GM18909 (cell line): ENCODE measurements at regions not wholly inside any gene's neighbourhood (a gene's known extent, or its start where the extent isn't known, plus 50 kb on each side); places are given as distances from the start of the nearest gene placed in this dataset.
A peak's percentile ranks its signal among the peaks of the same experiment; 100 is the strongest.

Experiments used
- ATAC-seq: cut with Tn5 transposase; IDR thresholded peaks from one replicate; pipeline ENCODE4 v1.9.1; 2021; ENCODE audit warnings: mild to moderate bottlenecking; ENCODE audit not compliant: unreplicated experiment, poor library complexity

- no peak for ATAC-seq
Observed at GRCh38 chr5:61680247-61680646, 348.2 kb downstream of the ZSWIM6 start.

GRCh38 chr5:61683148-61683547 is 351.1 kb downstream of the ZSWIM6 start:
- no peak for ATAC-seq

DNA sequence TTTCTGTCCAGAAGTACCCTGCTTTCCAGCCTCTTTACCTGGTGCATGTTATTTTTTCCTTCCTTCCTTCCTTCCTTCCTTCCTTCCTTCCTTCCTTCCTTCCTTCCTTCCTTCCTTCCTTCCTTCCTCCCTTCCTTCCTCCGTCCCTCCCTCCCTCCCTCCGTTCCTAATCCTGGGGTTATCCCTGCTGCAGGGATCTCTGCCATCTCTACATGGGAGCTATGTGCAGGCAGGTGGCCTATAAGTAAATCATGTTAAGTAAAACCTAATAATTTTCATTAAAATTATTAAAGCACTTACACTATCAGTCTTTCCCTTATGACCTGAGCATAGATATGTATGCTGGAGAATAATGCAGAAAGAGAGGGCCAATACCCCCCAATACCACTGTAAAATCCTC is 351.9 kb downstream of the ZSWIM6 start:
- no peak for ATAC-seq

DNA sequence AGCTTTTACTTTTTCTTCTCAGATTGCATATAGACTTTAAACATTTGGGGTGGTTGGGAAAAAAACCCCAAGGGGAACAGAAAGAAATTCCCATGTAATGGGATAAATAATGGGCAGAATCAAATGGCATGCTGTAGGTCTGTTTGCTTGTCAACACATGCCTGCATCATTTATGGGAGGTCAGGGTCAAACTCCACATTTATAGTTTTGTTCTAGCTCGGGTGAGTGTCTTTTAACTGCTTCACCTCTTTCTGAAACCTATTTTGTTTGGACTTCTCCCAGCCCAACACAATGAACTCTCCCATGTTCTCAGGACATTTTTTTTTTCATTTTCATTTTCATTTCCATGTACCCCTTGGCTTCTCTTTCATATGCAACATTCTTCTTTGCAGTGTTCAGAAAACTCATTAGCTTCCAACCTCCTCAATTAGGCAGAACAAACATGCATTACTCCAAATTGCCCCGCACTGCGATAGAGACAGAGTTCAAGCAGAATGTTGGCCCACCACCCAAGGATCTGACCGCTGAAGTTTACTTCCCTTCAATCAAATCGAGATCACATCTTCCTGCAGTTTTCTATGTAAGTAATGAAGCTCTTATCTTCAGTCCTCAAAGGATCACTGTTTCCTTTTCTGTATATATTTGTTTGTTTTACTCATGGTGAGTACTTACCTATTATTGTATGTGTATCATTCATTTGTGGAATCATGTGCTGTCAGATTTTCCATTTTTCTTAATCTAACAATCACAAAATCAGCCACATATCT is 354.6 kb downstream of the ZSWIM6 start:
- ATAC-seq: no peak

DNA sequence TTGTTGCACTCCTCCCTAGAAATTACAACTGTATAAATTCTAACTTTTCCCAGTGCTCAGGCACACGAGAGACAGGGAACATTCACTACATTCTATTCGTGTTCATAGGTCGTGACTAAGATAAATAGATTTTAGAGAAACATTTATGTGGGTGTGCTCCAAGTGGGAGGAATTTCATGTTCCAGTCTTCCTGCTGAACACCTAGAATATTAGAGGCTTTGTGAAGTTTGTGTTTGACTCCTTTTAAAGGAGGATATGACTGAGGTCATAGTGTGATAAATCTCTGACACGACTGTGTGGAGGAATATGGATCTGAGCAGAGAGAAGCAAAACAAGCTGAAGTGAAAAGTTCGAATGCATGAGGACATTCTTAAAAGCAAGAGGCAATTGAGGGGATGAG is 355.3 kb downstream of the ZSWIM6 start:
- no peak for ATAC-seq

DNA sequence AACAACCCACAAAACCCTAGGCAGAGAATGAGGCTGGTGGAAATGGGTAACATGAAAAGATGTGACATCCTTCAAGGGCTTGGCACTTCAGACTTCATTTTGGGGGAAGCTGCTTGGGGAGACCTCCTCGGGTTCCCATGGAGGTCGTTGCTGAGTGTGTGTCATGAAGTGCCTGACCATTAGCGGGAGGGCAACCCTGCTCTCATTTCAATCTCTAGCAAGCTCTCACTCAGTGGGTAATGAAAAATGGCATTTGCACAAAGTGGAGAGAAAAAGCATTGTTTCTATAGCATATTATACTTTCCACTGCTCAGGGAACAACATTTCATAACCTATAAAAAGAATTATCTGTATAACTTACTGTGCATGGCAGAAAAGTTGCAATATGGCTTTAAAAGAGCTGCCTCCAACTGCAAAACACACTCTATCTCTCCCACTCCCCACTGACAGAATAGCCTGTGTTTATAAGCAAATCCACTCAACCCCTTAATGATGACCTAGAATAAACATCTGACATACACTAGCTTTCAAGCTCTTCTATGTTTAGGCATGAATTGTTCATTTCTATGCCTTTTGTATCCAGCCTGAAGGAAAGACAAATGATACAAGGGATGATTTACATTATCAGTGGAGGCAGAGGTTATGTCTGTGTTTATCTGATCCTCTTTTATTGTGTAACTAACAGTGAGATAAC is 357.2 kb downstream of the ZSWIM6 start:
- ATAC-seq: no peak

DNA sequence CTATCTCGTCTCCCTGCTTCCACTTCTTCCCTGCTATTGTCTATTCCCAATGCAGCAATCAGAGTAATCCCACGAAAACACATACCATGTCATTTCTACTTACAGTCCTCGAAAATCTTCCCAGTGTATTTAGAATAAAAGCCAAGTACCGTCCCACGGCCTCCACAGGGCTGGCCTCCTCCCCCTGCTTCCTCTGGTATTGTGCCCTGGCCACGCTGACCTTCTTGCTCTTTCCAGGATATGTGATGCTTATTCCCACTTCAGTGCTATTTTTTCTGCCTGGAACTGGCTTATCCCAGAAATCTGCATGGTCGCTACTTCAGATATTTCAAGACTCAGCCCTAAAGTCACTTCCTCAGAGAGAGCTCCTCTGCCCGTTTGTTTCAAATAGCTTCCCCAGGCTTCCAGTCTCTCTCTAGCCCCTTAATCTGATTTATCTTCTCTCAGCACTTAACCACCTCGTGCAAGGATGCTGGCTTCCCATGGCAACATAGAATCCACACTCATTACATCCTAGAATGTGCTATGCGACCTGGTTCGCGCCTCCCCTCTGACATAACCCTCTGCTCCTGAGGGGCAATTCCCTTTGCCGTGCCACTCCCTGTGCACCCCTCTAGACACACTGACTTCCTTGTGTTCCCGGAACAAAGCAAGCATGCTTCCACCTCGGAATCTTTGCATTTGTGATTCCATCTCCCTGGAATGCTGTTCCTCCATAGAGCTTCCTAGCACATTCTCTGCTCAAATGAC is 365.9 kb downstream of the ZSWIM6 start:
- no peak for ATAC-seq

DNA sequence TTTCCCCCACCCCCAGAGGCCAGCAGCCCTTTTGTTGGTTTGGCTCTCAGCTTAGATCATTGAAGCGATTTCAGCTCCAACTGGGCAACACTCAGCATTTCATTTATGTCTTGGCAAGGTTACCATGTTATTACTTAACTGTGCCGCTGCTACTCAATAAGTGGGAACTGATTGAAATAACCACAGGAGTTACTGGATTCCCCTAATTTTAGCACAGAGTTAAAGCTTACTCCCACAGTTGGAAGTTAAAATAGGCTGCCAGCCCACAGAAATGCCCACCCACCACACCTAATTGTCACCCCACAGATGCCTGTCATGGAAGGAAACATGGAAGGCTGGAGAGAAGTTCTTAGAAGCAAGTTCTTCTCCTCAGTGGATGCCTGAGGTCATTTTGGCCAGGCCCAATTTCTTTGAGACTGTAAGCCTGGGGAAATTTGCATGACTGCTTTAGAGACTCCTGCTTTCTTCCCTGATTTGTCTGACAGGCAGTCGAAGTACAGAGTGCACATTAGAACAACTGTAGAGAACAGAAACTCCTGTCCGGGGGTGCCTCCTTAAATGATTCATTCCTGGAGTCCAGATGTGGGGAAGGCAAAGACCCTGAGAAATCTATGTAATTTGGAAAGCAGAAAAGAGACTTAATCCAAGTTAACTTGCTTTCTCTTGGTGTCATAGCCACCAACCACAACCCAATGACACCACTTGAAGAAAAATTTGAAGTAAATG is 370.0 kb downstream of the ZSWIM6 start:
- ATAC-seq: peak; percentile 61

- peak; percentile 10 for ATAC-seq
Observed at GRCh38 chr5:61702784-61703183, 370.7 kb downstream of the ZSWIM6 start.

GRCh38 chr5:61704289-61704688 is 372.2 kb downstream of the ZSWIM6 start:
- peak; percentile 54 for ATAC-seq

DNA sequence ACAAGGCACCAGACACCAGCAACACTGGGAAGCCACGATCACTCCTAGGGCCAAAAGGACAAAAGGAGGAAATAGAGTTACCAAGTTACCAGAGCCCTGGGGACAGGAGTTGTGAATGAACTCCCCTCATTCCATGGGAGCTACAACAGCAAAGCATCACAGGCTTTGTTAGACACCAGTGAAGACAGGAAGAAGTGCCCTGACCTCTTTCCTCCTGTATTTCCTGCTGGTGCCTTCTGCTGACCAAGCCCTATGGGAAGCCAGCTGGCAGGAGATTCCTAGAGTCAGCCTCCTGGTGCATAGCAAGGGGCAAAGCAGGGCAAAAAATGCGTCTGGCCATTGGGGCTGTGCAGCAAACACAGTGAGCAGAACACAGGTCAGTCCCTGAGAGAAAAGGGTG is 374.7 kb downstream of the ZSWIM6 start:
- ATAC-seq: no peak

- no peak for ATAC-seq
Observed at GRCh38 chr5:61719124-61719523, 387.1 kb downstream of the ZSWIM6 start.

GRCh38 chr5:61720829-61721228 is 388.8 kb downstream of the ZSWIM6 start:
- no peak for ATAC-seq

GRCh38 chr5:61724102-61724501 is 392.0 kb downstream of the ZSWIM6 start:
- no peak for ATAC-seq

DNA sequence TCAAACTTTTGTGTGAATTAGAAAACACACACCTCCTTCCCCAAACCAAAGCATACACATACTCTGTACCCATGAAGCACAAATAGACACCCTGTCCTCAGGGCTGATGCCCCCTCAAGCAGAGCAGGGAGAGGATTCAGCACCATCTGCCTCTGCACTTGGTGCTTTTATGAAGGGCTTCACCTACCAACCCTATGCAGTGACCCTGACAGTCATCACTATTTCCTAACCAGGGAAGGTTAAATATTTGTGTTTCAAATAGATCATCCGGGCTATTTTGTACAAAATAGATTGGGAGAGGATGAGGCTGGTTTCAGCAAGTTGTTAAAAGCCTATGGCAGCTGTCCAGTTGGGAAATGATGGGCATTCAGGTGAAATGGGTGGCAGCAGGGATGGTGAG is 396.2 kb downstream of the ZSWIM6 start:
- ATAC-seq: no peak

- no peak for ATAC-seq
Observed at GRCh38 chr5:61730866-61731265, 398.8 kb downstream of the ZSWIM6 start.

DNA sequence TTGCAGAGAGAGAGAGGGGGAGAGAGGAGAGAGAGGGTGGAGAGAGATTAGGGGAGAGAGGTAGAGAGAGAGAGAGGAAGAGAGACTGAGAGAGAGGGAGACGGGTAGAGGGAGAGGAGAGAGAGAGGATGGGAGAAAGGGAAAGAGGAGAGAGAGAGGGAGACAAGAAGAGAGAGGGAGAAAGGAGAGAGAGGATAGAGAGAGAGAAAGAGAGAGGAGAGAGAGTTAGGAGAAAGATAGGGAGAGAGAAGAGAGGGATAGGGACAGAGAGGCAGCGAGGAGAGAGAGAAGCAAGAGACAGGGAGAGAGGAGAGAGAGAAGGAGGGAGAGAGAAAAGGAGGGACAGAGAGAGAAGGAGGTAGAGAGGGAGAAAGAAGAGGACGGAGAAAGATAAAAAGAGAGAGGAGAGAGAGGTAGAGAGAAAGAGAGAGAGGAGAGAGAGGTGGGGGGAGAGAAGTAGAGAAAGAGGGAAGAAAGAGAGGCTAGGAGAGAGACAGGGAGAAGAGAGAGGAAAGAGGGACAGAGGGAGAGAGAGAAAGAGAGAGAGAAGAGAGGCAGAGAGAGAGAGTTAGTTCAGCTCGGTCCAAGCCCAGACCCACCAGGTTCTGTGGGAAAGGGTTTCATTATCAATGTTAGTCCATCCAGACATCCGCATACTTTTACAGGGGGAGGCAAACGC is 399.3 kb downstream of the ZSWIM6 start:
- ATAC-seq: no peak

DNA sequence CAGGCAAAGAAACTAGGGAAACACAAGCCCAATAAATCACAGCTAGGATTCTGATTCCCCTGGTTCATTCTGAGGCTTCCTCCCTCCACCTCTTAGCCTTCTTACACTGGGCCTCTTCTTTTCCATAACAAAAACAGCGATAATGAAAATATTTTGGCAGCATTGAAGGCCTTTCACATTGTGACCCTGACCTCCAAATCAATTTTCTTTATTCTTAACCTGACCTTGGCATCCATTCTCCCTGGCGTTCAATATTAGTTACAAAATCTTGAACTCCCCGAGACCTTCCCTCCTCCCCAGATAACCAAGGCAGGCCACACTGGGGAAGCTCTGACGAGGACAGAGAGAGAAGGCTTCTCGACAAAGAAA is 399.9 kb downstream of the ZSWIM6 start:
- no peak for ATAC-seq

GRCh38 chr5:61732369-61732768 is 400.3 kb downstream of the ZSWIM6 start:
- no peak for ATAC-seq

GRCh38 chr5:61732796-61733195 is 400.7 kb downstream of the ZSWIM6 start:
- ATAC-seq: no peak
